ENCODE measurements at regions not wholly inside any gene's neighbourhood (a gene's known extent, or its start where the extent isn't known, plus 50 kb on each side); places are given as distances from the start of the nearest gene placed in this dataset.

DNA sequence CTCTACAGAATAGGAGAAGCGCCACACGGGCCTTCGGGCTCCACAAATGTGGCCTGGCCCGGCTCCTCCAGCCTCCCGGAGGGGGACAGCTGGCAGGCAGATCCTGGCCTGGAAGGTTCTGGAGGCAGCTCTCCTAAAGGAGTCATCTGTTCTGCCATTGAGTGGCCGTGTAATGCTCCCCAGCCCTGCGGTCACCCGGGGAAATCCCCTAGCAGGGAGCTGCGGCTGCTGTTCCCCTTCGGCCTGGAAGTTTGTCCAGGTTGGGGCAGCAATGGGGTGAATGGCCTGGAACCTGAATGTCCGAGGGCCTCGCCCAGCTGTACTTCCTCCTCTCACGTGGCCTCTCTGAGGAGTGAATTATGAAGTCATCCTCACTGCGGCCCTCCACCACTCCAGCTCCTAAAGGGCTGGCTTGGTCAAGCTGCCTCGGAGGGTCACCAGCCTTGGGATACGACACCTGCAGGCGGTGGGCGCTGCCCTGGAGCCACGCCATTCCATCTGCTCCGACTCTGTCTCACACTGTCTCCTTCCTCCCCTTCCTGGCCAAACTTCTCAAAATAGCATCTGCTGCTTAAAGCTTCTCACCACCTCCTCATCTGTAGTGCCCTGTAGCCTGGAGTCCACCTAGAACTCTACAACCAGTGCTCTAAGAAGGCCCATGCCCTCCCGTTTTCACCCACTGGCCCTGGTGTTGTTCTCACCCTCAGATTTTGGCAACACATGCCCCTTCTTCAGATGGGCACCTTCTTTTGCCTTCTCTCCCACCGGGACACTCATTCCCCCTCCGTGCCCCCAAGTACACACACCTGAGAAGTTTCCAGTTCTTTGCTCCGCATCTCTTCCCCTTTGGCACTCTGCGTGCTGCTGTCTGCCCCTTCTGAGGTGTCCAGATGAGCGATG is 54.4 kb upstream of the TMPRSS2 start:
- Histone ChIP-seq H3K4me1 (ENCODE audit: control insufficient read depth, insufficient read depth, low read length) (no peaks in the 10 kb centered on the region), H3K9ac (ENCODE audit: extremely low read depth, low read length, poor library complexity, severe bottlenecking) (no peak overlapping the region), H3K4me3 (ENCODE audit: low read length) (no peak overlapping the region), H3K27ac (ENCODE audit: low read depth, low read length) (no peak overlapping the region), H3K36me3 (ENCODE audit: control insufficient read depth, insufficient read depth, low read length) (no peaks in the 10 kb centered on the region), H3K9me3 (ENCODE audit: control insufficient read depth, low read length) (no peaks in the 10 kb centered on the region), H3K27me3 (ENCODE audit: control insufficient read depth, insufficient read depth, low read length, poor library complexity, severe bottlenecking) (no peaks in the 10 kb centered on the region)
- peaks cover 4% of the 10 kb centered on the region for H3K4me1 Mint-ChIP-seq
- TF ChIP-seq, protein P1, sequence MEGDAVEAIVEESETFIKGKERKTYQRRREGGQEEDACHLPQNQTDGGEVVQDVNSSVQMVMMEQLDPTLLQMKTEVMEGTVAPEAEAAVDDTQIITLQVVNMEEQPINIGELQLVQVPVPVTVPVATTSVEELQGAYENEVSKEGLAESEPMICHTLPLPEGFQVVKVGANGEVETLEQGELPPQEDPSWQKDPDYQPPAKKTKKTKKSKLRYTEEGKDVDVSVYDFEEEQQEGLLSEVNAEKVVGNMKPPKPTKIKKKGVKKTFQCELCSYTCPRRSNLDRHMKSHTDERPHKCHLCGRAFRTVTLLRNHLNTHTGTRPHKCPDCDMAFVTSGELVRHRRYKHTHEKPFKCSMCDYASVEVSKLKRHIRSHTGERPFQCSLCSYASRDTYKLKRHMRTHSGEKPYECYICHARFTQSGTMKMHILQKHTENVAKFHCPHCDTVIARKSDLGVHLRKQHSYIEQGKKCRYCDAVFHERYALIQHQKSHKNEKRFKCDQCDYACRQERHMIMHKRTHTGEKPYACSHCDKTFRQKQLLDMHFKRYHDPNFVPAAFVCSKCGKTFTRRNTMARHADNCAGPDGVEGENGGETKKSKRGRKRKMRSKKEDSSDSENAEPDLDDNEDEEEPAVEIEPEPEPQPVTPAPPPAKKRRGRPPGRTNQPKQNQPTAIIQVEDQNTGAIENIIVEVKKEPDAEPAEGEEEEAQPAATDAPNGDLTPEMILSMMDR (conservative IDR thresholded peaks at IDR 0.05), result no peak
- no peak for DNase-seq
- no peaks in the 10 kb centered on the region for H3K36me3 Mint-ChIP-seq (ENCODE audit: low read depth)
- H3K4me3 Mint-ChIP-seq, result no peak overlapping the region
- no peak overlapping the region for H3K27ac Mint-ChIP-seq
- peaks cover 12% of the 10 kb centered on the region for H3K27me3 Mint-ChIP-seq (ENCODE audit: insufficient read depth)
- WGBS, 2 experiments (ENCODE audit: insufficient coverage in 1 of 2, insufficient read length in 1 of 2), result 88 to 90% methylated on average over 17 to 26 of the region's 26 CpGs
- peaks cover 2% of the 10 kb centered on the region for H3K9me3 Mint-ChIP-seq

DNA sequence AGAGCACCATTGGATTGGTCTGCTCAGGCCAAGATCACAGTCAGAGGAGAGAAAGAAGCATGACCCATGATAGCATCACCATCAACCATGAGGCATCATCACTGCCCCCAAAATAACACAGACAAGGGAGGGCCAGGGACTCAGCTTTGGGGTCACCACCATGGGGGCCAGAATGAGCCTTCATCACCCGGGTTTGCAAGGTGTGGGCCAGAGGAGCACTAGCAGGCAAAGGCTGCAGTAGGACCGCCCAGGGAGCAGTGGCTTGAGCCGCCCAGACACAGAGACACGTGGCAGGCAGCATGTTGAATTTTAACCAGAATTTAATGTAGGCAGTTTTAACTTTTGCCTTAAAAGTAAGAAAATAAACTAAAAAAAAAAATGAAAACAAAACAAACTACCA is 53.7 kb upstream of the TMPRSS2 start:
- Histone ChIP-seq H3K27ac (ENCODE audit: low read depth, low read length) (no peak overlapping the region), H3K36me3 (ENCODE audit: control insufficient read depth, insufficient read depth, low read length) (no peaks in the 10 kb centered on the region), H3K4me3 (ENCODE audit: low read length) (no peak overlapping the region), H3K4me1 (ENCODE audit: control insufficient read depth, insufficient read depth, low read length) (no peaks in the 10 kb centered on the region), H3K9me3 (ENCODE audit: control insufficient read depth, low read length) (no peaks in the 10 kb centered on the region), H3K27me3 (ENCODE audit: control insufficient read depth, insufficient read depth, low read length, poor library complexity, severe bottlenecking) (no peaks in the 10 kb centered on the region), H3K9ac (ENCODE audit: extremely low read depth, low read length, poor library complexity, severe bottlenecking) (no peak overlapping the region)
- no peak overlapping the region for H3K4me3 Mint-ChIP-seq
- no peak overlapping the region for H3K27ac Mint-ChIP-seq
- peaks cover 2% of the 10 kb centered on the region for H3K9me3 Mint-ChIP-seq
- TF ChIP-seq, protein P1 (conservative IDR thresholded peaks at IDR 0.05), result no peak
- H3K4me1 Mint-ChIP-seq, result peaks cover 4% of the 10 kb centered on the region
- no peaks in the 10 kb centered on the region for H3K36me3 Mint-ChIP-seq (ENCODE audit: low read depth)
- DNase-seq, result no peak
- 88 to 100% methylated on average over 2 to 4 of the region's 4 CpGs for WGBS, 2 experiments (ENCODE audit: insufficient coverage in 1 of 2, insufficient read length in 1 of 2)
- peaks cover 12% of the 10 kb centered on the region for H3K27me3 Mint-ChIP-seq (ENCODE audit: insufficient read depth)

DNA sequence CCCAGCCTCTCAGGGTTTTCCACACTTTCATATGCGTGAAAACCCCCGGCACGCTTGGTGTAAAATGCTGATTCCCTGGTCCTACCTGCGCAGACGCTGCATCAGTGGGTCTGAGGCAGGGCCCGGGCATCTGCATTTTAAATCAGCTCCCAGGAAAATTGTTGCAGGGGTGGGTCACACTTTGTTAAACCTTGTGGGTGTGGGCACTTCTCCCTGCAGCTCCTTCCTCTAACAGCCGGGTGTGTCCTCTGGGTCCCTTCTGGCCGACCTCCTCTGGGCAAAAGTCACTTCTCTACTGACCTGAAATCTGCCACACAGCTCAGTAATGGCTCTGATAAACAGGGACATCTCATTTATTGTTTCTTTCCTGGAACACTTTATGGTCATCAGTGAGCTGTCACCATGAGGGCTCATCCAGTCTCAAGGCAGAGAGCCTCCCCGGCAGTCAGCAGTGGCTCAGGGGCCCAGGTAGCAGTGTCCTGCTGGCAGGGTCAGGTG is 52.8 kb upstream of the TMPRSS2 start:
- 80 to 93% methylated on average over 3 to 9 of the region's 9 CpGs for WGBS, 2 experiments (ENCODE audit: insufficient coverage in 1 of 2, insufficient read length in 1 of 2)
- Histone ChIP-seq H3K4me1 (ENCODE audit: control insufficient read depth, insufficient read depth, low read length) (no peaks in the 10 kb centered on the region), H3K27ac (ENCODE audit: low read depth, low read length) (no peak overlapping the region), H3K9me3 (ENCODE audit: control insufficient read depth, low read length) (no peaks in the 10 kb centered on the region), H3K4me3 (ENCODE audit: low read length) (no peak overlapping the region), H3K27me3 (ENCODE audit: control insufficient read depth, insufficient read depth, low read length, poor library complexity, severe bottlenecking) (no peaks in the 10 kb centered on the region), H3K9ac (ENCODE audit: extremely low read depth, low read length, poor library complexity, severe bottlenecking) (no peak overlapping the region), H3K36me3 (ENCODE audit: control insufficient read depth, insufficient read depth, low read length) (no peaks in the 10 kb centered on the region)
- TF ChIP-seq, protein P1 (conservative IDR thresholded peaks at IDR 0.05), result no peak
- Mint-ChIP-seq H3K4me1 (peaks cover 4% of the 10 kb centered on the region), H3K4me3 (no peak overlapping the region), H3K27me3 (ENCODE audit: insufficient read depth) (peaks cover 12% of the 10 kb centered on the region), H3K27ac (no peak overlapping the region), H3K36me3 (ENCODE audit: low read depth) (no peaks in the 10 kb centered on the region), H3K9me3 (peaks cover 2% of the 10 kb centered on the region)
- no peak for DNase-seq
